Trophoblast cell (in vitro differentiated cells and primary cell): ENCODE measurements at regions not wholly inside any gene's neighbourhood (a gene's known extent, or its start where the extent isn't known, plus 50 kb on each side); places are given as distances from the start of the nearest gene placed in this dataset.

Source experiments
- DNase-seq, 2 donors: peaks; one replicate each; pipeline ENCODE4 v3.0.0-alpha.2; 2016
- H2AFZ ChIP-seq: 2 replicates; pipeline ENCODE4 v1.6.1; 2013; ENCODE audit warnings: low read length, moderate library complexity, mild to moderate bottlenecking; ENCODE audit not compliant: insufficient read depth, poor library complexity
- H2AK5ac ChIP-seq: 2 replicates; pipeline ENCODE4 v1.6.1; 2013; ENCODE audit warnings: mild to moderate bottlenecking, low read length
- H2BK120ac ChIP-seq: 2 replicates; pipeline ENCODE4 v1.6.1; 2013; ENCODE audit warnings: low read length, mild to moderate bottlenecking, moderate library complexity; ENCODE audit not compliant: insufficient read depth, poor library complexity
- H2BK12ac ChIP-seq: 2 replicates; pipeline ENCODE4 v1.6.1; 2013; ENCODE audit warnings: mild to moderate bottlenecking, low read length, moderate library complexity
- H2BK5ac ChIP-seq: 2 replicates; pipeline ENCODE4 v1.6.1; 2013; ENCODE audit warnings: low read length, low read depth, moderate library complexity, mild to moderate bottlenecking; ENCODE audit not compliant: poor library complexity
- H3K14ac ChIP-seq: 2 replicates; pipeline ENCODE4 v1.6.1; 2013; ENCODE audit warnings: mild to moderate bottlenecking, low read length
- H3K18ac ChIP-seq: 2 replicates; pipeline ENCODE4 v1.6.1; 2013; ENCODE audit warnings: mild to moderate bottlenecking, low read length
- H3K23ac ChIP-seq: 2 replicates; pipeline ENCODE4 v1.6.1; 2013; ENCODE audit warnings: low read length
- H3K27ac ChIP-seq: 2 replicates; pipeline ENCODE4 v1.5.1; 2013; ENCODE audit warnings: low read depth, mild to moderate bottlenecking, inconsistent platforms, low read length, moderate library complexity
- H3K27me3 ChIP-seq: 2 replicates; pipeline ENCODE4 v1.6.1; 2013; ENCODE audit warnings: inconsistent platforms, mild to moderate bottlenecking, low read length, moderate library complexity; ENCODE audit not compliant: insufficient read depth
- H3K36me3 ChIP-seq, 2 experiments: 1 replicate in 1 of 2; 2 replicates in 1 of 2; pipeline ENCODE4 v1.6.1; 2013; ENCODE audit warnings: low read length in 2 of 2, mild to moderate bottlenecking in 2 of 2, moderate library complexity in 1 of 2; ENCODE audit not compliant: insufficient read depth in 2 of 2, control insufficient read depth in 1 of 2
- H3K4ac ChIP-seq: 2 replicates; pipeline ENCODE4 v1.6.1; 2013; ENCODE audit warnings: low read depth, mild to moderate bottlenecking, low read length, moderate library complexity
- H3K4me1 ChIP-seq, 2 experiments: 1 replicate in 1 of 2; 2 replicates in 1 of 2; pipeline ENCODE4 v1.6.1; 2013; ENCODE audit warnings: low read length in 2 of 2, mild to moderate bottlenecking in 2 of 2, moderate library complexity in 1 of 2; ENCODE audit not compliant: insufficient read depth in 2 of 2, control insufficient read depth in 1 of 2
- H3K4me2 ChIP-seq: 2 replicates; pipeline ENCODE4 v1.6.1; 2013; ENCODE audit warnings: inconsistent platforms, mild to moderate bottlenecking, low read length, moderate library complexity
- H3K4me3 ChIP-seq: 2 replicates; pipeline ENCODE4 v1.5.1; 2013; ENCODE audit warnings: mild to moderate bottlenecking, low read depth, low read length, inconsistent platforms
- H3K79me1 ChIP-seq: one replicate; pipeline ENCODE4 v1.6.1; 2013; ENCODE audit warnings: low read length
- H3K79me2 ChIP-seq: 2 replicates; pipeline ENCODE4 v1.6.1; 2013; ENCODE audit warnings: low read length, mild to moderate bottlenecking; ENCODE audit not compliant: control insufficient read depth, insufficient read depth, poor library complexity
- H3K9ac ChIP-seq: 2 replicates; pipeline ENCODE4 v1.6.1; 2013; ENCODE audit warnings: mild to moderate bottlenecking, low read length
- H3K9me3 ChIP-seq: 2 replicates; pipeline ENCODE4 v1.6.1; 2013; ENCODE audit warnings: low read depth, mild to moderate bottlenecking, control low read depth, inconsistent platforms, low read length; ENCODE audit not compliant: insufficient read depth
- H4K12ac ChIP-seq: 2 replicates; pipeline ENCODE4 v1.6.1; 2013; ENCODE audit warnings: low read depth, mild to moderate bottlenecking, low read length, moderate library complexity
- H4K8ac ChIP-seq: 2 replicates; pipeline ENCODE4 v1.6.1; 2013; ENCODE audit warnings: low read depth, mild to moderate bottlenecking, low read length, moderate library complexity
- H4K91ac ChIP-seq: one replicate; pipeline ENCODE4 v1.6.1; 2013; ENCODE audit warnings: low read depth, mild to moderate bottlenecking, low read length, moderate library complexity
- WGBS: extraction: QIAGEN DNeasy Blood & Tissue Kit; methylation state at CpG from one replicate; pipeline ENCODE4 v1.1.7; 2013; ENCODE audit warnings: missing lambda C conversion rate; ENCODE audit not compliant: insufficient read length, insufficient coverage; ENCODE audit errors: extremely low coverage; 5-methylcytosine and 5-hydroxymethylcytosine counted together

- H3K4me2 ChIP-seq, result no peak overlapping the region
- H3K79me2 ChIP-seq, result no peaks in the 10 kb centered on the region
- H3K36me3 ChIP-seq, result no peaks in the 10 kb centered on the region
- H3K9me3 ChIP-seq, result no peaks in the 10 kb centered on the region
- no peak overlapping the region for H3K9ac ChIP-seq
- no peak overlapping the region for H4K12ac ChIP-seq
- H3K27ac ChIP-seq, result no peak overlapping the region
- no peak overlapping the region for H3K14ac ChIP-seq
- no peak overlapping the region for H3K4me3 ChIP-seq
- H4K8ac ChIP-seq, result no peak overlapping the region
- no peak overlapping the region for H2BK12ac ChIP-seq
- H4K91ac ChIP-seq, result no peak overlapping the region
- H3K18ac ChIP-seq, result no peak overlapping the region
- no peaks in the 10 kb centered on the region for H3K79me1 ChIP-seq
- DNase-seq, result no peak
- no peak overlapping the region for H2BK120ac ChIP-seq
- H2AFZ ChIP-seq, result no peak overlapping the region
- H2AK5ac ChIP-seq, result no peak overlapping the region
- H3K4me1 ChIP-seq, result no peaks in the 10 kb centered on the region
- H2BK5ac ChIP-seq, result no peak overlapping the region
- H3K23ac ChIP-seq, result no peak overlapping the region
- no peak overlapping the region for H3K4ac ChIP-seq
- no peaks in the 10 kb centered on the region for H3K27me3 ChIP-seq
Measured at GRCh38 chr4:174144106-174144505, 139.4 kb downstream of the FBXO8 start.

DNA sequence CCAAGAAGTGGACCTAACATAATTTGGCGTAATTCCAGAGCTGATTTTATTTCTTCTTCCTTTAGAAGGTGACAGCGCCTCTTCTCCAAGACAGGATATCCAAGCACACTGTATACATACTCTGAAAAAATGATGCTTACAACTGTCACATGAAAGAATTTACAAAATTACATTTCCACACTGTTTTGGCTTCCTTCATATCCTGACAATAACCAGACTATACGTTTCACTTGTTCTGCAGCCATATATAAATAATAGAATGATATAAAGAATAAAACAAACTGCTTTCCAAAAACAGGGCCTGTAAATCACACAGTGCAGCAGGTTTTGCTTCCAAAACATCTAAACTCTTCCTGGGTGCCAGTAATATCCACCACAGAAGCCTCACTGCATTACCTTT is 141.6 kb downstream of the FBXO8 start:
- DNase-seq, result no peak
- Histone ChIP-seq H3K27me3 (no peaks in the 10 kb centered on the region), H2AFZ (no peak overlapping the region), H4K91ac (no peak overlapping the region), H3K79me1 (no peaks in the 10 kb centered on the region), H3K14ac (no peak overlapping the region), H4K8ac (no peak overlapping the region), H3K4me3 (no peak overlapping the region), H3K36me3 (no peaks in the 10 kb centered on the region), H2BK5ac (no peak overlapping the region), H4K12ac (no peak overlapping the region), H2BK12ac (no peak overlapping the region), H3K27ac (no peak overlapping the region), H3K79me2 (no peaks in the 10 kb centered on the region), H3K4me1 (no peaks in the 10 kb centered on the region), H3K9me3 (no peaks in the 10 kb centered on the region), H3K18ac (no peak overlapping the region), H3K4me2 (no peak overlapping the region), H3K23ac (no peak overlapping the region), H3K4ac (no peak overlapping the region), H2BK120ac (no peak overlapping the region), H3K9ac (no peak overlapping the region), H2AK5ac (no peak overlapping the region)
- WGBS, result no CpG with 5 or more reads among the region's 3 CpGs

DNA sequence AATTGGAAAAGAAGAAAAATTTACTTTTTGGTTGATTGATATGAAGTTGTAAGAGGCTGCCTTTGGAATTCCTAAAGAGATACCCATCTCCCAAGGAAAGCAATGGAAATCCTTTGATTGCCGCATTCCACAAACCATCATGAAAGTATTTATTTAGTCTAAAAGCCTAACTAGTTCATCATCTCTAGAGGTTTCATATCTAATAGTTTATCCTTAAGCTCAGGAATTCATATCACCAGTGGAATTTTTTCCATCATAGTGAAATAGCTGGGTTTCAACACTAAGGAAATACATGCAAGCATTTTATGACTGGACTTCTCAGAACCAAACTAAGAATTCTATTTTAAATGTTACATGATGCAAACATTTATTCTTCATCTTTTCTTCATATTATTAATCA is 144.9 kb downstream of the FBXO8 start:
- H2AFZ ChIP-seq, result no peak overlapping the region
- H2AK5ac ChIP-seq, result no peak overlapping the region
- H3K18ac ChIP-seq, result no peak overlapping the region
- H3K79me2 ChIP-seq, result no peaks in the 10 kb centered on the region
- no peak overlapping the region for H3K4me3 ChIP-seq
- H3K27ac ChIP-seq, result no peak overlapping the region
- no peak overlapping the region for H3K23ac ChIP-seq
- no peaks in the 10 kb centered on the region for H3K9me3 ChIP-seq
- no peaks in the 10 kb centered on the region for H3K4me1 ChIP-seq
- H3K4me2 ChIP-seq, result no peak overlapping the region
- no peaks in the 10 kb centered on the region for H3K79me1 ChIP-seq
- no peaks in the 10 kb centered on the region for H3K27me3 ChIP-seq
- no peak overlapping the region for H3K4ac ChIP-seq
- no peak overlapping the region for H2BK120ac ChIP-seq
- WGBS, result no CpG with 5 or more reads among the region's 1 CpG
- no peak overlapping the region for H2BK5ac ChIP-seq
- H3K36me3 ChIP-seq, result no peaks in the 10 kb centered on the region
- H4K12ac ChIP-seq, result no peak overlapping the region
- no peak overlapping the region for H2BK12ac ChIP-seq
- H4K8ac ChIP-seq, result no peak overlapping the region
- no peak overlapping the region for H4K91ac ChIP-seq
- DNase-seq, result peak in 1 of 2 donors; percentile 53
- H3K9ac ChIP-seq, result no peak overlapping the region
- H3K14ac ChIP-seq, result no peak overlapping the region

- Histone ChIP-seq H3K9ac (no peak overlapping the region), H3K27ac (no peak overlapping the region), H2AFZ (no peak overlapping the region), H3K4me1 (no peaks in the 10 kb centered on the region), H3K14ac (no peak overlapping the region), H3K4ac (no peak overlapping the region), H4K91ac (no peak overlapping the region), H2BK12ac (no peak overlapping the region), H2AK5ac (no peak overlapping the region), H3K79me1 (no peaks in the 10 kb centered on the region), H2BK120ac (no peak overlapping the region), H3K18ac (no peak overlapping the region), H3K27me3 (no peaks in the 10 kb centered on the region), H3K9me3 (no peaks in the 10 kb centered on the region), H4K12ac (no peak overlapping the region), H3K23ac (no peak overlapping the region), H2BK5ac (no peak overlapping the region), H3K4me2 (no peak overlapping the region), H3K79me2 (no peaks in the 10 kb centered on the region), H4K8ac (no peak overlapping the region), H3K4me3 (no peak overlapping the region), H3K36me3 (no peaks in the 10 kb centered on the region)
- WGBS, result no CpG with 5 or more reads among the region's 2 CpGs
- DNase-seq, result no peak
Measured at GRCh38 chr4:174137698-174138097, 145.8 kb downstream of the FBXO8 start.
